ENCODE measurements at regions not wholly inside any gene's neighbourhood (a gene's known extent, or its start where the extent isn't known, plus 50 kb on each side); places are given as distances from the start of the nearest gene placed in this dataset.

DNA sequence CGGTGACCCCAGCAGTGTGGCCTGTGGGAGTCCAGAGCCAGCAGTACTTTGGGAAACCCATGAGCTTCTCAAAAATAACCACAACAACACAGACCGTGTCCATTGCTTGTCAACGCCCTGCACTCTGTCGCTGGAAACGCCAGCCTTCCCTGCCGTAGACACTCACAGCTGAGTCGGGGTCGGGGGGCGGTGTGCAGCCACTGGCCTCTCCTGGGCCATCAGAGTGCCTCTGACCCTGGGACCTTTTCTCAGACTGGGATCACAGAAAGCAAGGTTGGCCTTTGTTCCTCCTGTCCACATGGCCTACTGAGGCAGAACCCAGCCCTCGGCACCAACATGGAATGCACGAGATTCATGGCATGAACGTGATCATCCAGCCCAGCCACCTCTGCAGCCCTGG lies 95.7 kb downstream of the TUBA3C start:
- Histone ChIP-seq H3K27ac (ENCODE audit: low read depth in 2 of 2, low read length in 2 of 2) (no peak overlapping the region), H3K4me1 (ENCODE audit: control insufficient read depth in 2 of 3, insufficient read depth in 2 of 3, low read depth in 1 of 3, low read length in 3 of 3) (no peaks in the 10 kb centered on the region), H3K36me3 (ENCODE audit: control insufficient read depth in 2 of 3, insufficient read depth in 3 of 3, low read length in 3 of 3) (no peaks in the 10 kb centered on the region), H3K9me3 (ENCODE audit: control insufficient read depth in 2 of 3, insufficient read depth in 1 of 3, low read length in 3 of 3) (peaks cover 0 to 2% (median 0%) of the 10 kb centered on the region in 3 donors), H3K9ac (ENCODE audit: low read length in 3 of 3) (no peak overlapping the region), H3K27me3 (ENCODE audit: control insufficient read depth, insufficient read depth, low read length) (no peaks in the 10 kb centered on the region), H3K4me3 (ENCODE audit: low read length in 3 of 3) (no peak overlapping the region)
- FAIRE-seq (no peak), DNase-seq (peak in 1 of 5 donors; percentile 26)
- intact Hi-C loops (cut with DNase I), result no loop called here
- TF ChIP-seq CTCF (IDR thresholded peaks at IDR 0.05; ENCODE audit: borderline replicate concordance, extremely low read depth, insufficient read depth), result no peak

GRCh38 chr13:19085258-19085657 lies 96.4 kb downstream of the TUBA3C start:
- intact Hi-C loops (cut with DNase I), result no loop called here
- peaks cover 0 to 2% (median 0%) of the 10 kb centered on the region in 3 donors for H3K9me3 ChIP-seq (ENCODE audit: control insufficient read depth in 2 of 3, insufficient read depth in 1 of 3, low read length in 3 of 3)
- DNase-seq (peak in 1 of 5 donors; percentile 60), FAIRE-seq (no peak)
- H3K4me3 ChIP-seq (ENCODE audit: low read length in 3 of 3), result no peak overlapping the region
- H3K4me1 ChIP-seq (ENCODE audit: control insufficient read depth in 2 of 3, insufficient read depth in 2 of 3, low read depth in 1 of 3, low read length in 3 of 3), result no peaks in the 10 kb centered on the region
- no peak overlapping the region for H3K9ac ChIP-seq (ENCODE audit: low read length in 3 of 3)
- no peaks in the 10 kb centered on the region for H3K36me3 ChIP-seq (ENCODE audit: control insufficient read depth in 2 of 3, insufficient read depth in 3 of 3, low read length in 3 of 3)
- no peak for TF ChIP-seq CTCF (IDR thresholded peaks at IDR 0.05; ENCODE audit: borderline replicate concordance, extremely low read depth, insufficient read depth)
- no peak overlapping the region for H3K27ac ChIP-seq (ENCODE audit: low read depth in 2 of 2, low read length in 2 of 2)
- no peaks in the 10 kb centered on the region for H3K27me3 ChIP-seq (ENCODE audit: control insufficient read depth, insufficient read depth, low read length)

- no peaks in the 10 kb centered on the region for H3K4me1 ChIP-seq (ENCODE audit: control insufficient read depth in 2 of 3, insufficient read depth in 2 of 3, low read depth in 1 of 3, low read length in 3 of 3)
- no peaks in the 10 kb centered on the region for H3K27me3 ChIP-seq (ENCODE audit: control insufficient read depth, insufficient read depth, low read length)
- TF ChIP-seq CTCF (IDR thresholded peaks at IDR 0.05; ENCODE audit: borderline replicate concordance, extremely low read depth, insufficient read depth), result no peak
- no peaks in the 10 kb centered on the region for H3K36me3 ChIP-seq (ENCODE audit: control insufficient read depth in 2 of 3, insufficient read depth in 3 of 3, low read length in 3 of 3)
- intact Hi-C loops (cut with DNase I), result no loop called here
- FAIRE-seq, result no peak
- H3K9me3 ChIP-seq (ENCODE audit: control insufficient read depth in 2 of 3, insufficient read depth in 1 of 3, low read length in 3 of 3), result peaks cover 0 to 3% (median 0%) of the 10 kb centered on the region in 3 donors
- H3K4me3 ChIP-seq (ENCODE audit: low read length in 3 of 3), result no peak overlapping the region
- H3K9ac ChIP-seq (ENCODE audit: low read length in 3 of 3), result no peak overlapping the region
- DNase-seq, result no peak
- no peak overlapping the region for H3K27ac ChIP-seq (ENCODE audit: low read depth in 2 of 2, low read length in 2 of 2)
These were observed 98.3 kb downstream of the TUBA3C start for GRCh38 chr13:19083340-19083739.

- DNase-seq (no peak), FAIRE-seq (no peak)
- Histone ChIP-seq H3K9ac (ENCODE audit: low read length in 3 of 3) (no peak overlapping the region), H3K27ac (ENCODE audit: low read depth in 2 of 2, low read length in 2 of 2) (no peak overlapping the region), H3K4me3 (ENCODE audit: low read length in 3 of 3) (no peak overlapping the region), H3K4me1 (ENCODE audit: control insufficient read depth in 2 of 3, insufficient read depth in 2 of 3, low read depth in 1 of 3, low read length in 3 of 3) (no peaks in the 10 kb centered on the region), H3K36me3 (ENCODE audit: control insufficient read depth in 2 of 3, insufficient read depth in 3 of 3, low read length in 3 of 3) (no peaks in the 10 kb centered on the region), H3K9me3 (ENCODE audit: control insufficient read depth in 2 of 3, insufficient read depth in 1 of 3, low read length in 3 of 3) (peaks cover 0 to 4% (median 3%) of the 10 kb centered on the region in 3 donors), H3K27me3 (ENCODE audit: control insufficient read depth, insufficient read depth, low read length) (no peaks in the 10 kb centered on the region)
- intact Hi-C loops (cut with DNase I), result no loop called here
- no peak for TF ChIP-seq CTCF (IDR thresholded peaks at IDR 0.05; ENCODE audit: borderline replicate concordance, extremely low read depth, insufficient read depth)
These were observed 106.2 kb downstream of the TUBA3C start for GRCh38 chr13:19075418-19075817.
